GM19238 (cell line): ENCODE measurements at regions not wholly inside any gene's neighbourhood (a gene's known extent, or its start where the extent isn't known, plus 50 kb on each side); places are given as distances from the start of the nearest gene placed in this dataset.

Experiments
- DNase-seq: peaks from one replicate; pipeline ENCODE4 v3.0.0; 2011; ENCODE audit warnings: low spot score; ENCODE audit not compliant: insufficient read length

DNA sequence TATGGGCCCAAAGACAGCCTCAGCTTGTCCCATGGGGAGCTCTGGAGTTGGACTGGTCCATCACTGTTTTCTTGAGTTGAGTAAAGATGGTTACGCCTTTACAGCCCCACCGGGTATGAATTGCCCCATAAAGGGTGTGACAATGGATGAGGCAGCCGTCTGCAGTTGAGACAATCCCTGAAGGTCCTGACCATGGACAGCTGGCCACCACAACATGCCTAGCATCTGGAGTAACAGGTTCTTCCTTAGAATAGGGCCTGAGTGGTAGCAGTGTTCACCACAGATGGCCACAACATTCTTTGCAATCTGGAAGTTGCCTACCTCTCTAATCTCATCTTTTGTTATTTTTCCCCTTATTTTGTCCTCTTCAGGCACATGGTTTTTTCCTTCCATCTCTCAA is 51.5 kb upstream of the HS3ST2 start:
- no peak for DNase-seq

- no peak for DNase-seq
Measured at GRCh38 chr16:22763437-22764080, 50.4 kb upstream of the HS3ST2 start.
